Stomach smooth muscle (tissue), 2 donors: ENCODE measurements at regions not wholly inside any gene's neighbourhood (a gene's known extent, or its start where the extent isn't known, plus 50 kb on each side); places are given as distances from the start of the nearest gene placed in this dataset.
"Not testable (repeated sequence)": the region's sequence is repeated elsewhere in the genome, so short reads cannot be mapped to it uniquely, and the experiment has no call there.

Experiments used
- H3K27ac ChIP-seq: one replicate; pipeline ENCODE4 v1.7.0; 2013; ENCODE audit warnings: mild to moderate bottlenecking, low read length, inconsistent platforms
- H3K27me3 ChIP-seq, 2 donors: one replicate each; pipeline ENCODE4 v1.7.0; 2013; ENCODE audit warnings: low read length in 2 of 2; ENCODE audit not compliant: insufficient read depth in 2 of 2, control insufficient read depth in 1 of 2
- H3K36me3 ChIP-seq, 2 donors: one replicate each; pipeline ENCODE4 v1.7.0; 2013; ENCODE audit warnings: low read length in 2 of 2; ENCODE audit not compliant: control insufficient read depth in 2 of 2, insufficient read depth in 2 of 2
- H3K4me1 ChIP-seq: one replicate; pipeline ENCODE4 v1.7.0; 2013; ENCODE audit warnings: low read length; ENCODE audit not compliant: control insufficient read depth, insufficient read depth
- H3K4me3 ChIP-seq, 2 donors: one replicate each; pipeline ENCODE4 v1.7.0; 2013; ENCODE audit warnings: low read length in 2 of 2
- H3K9ac ChIP-seq, 2 donors: one replicate each; pipeline ENCODE4 v1.7.0; 2013; ENCODE audit warnings: low read length in 2 of 2, mild to moderate bottlenecking in 1 of 2
- H3K9me3 ChIP-seq, 2 donors: one replicate each; pipeline ENCODE4 v1.7.0; 2013; ENCODE audit warnings: low read length in 2 of 2; ENCODE audit not compliant: control insufficient read depth in 2 of 2
- donor health status: healthy.
- donor health status: Pancreatic carcinoma.

- H3K4me3 ChIP-seq, H3K27ac ChIP-seq, H3K4me1 ChIP-seq, H3K27me3 ChIP-seq, H3K9ac ChIP-seq, H3K36me3 ChIP-seq, H3K9me3 ChIP-seq: not testable (repeated sequence)
Observed at GRCh38 chr4:174400603-174401302, 117.0 kb downstream of the CEP44 start.

- H3K9me3 ChIP-seq, result no peaks in the 10 kb centered on the region
- H3K4me3 ChIP-seq, result no peak overlapping the region
- H3K27me3 ChIP-seq, result no peaks in the 10 kb centered on the region
- peaks cover 3% of the 10 kb centered on the region for H3K4me1 ChIP-seq
- no peak overlapping the region for H3K9ac ChIP-seq
- no peak overlapping the region for H3K27ac ChIP-seq
- H3K36me3 ChIP-seq, result no peaks in the 10 kb centered on the region
Observed at GRCh38 chr4:174398728-174399127, 115.0 kb downstream of the CEP44 start.

GRCh38 chr4:174397366-174398155, 113.8 kb downstream of the CEP44 start:
- H3K27ac ChIP-seq, result no peak overlapping the region
- H3K9me3 ChIP-seq, result no peaks in the 10 kb centered on the region
- no peak overlapping the region for H3K4me3 ChIP-seq

GRCh38 chr4:174396599-174397110, 112.9 kb downstream of the CEP44 start:
- peaks cover 3% of the 10 kb centered on the region for H3K4me1 ChIP-seq
- H3K4me3 ChIP-seq, result no peak overlapping the region
- H3K27me3 ChIP-seq, result no peaks in the 10 kb centered on the region
- no peak overlapping the region for H3K9ac ChIP-seq
- no peak overlapping the region for H3K27ac ChIP-seq
- no peaks in the 10 kb centered on the region for H3K36me3 ChIP-seq
- no peaks in the 10 kb centered on the region for H3K9me3 ChIP-seq

More at GRCh38 chr4:174397366-174398155, 113.8 kb downstream of the CEP44 start:
- H3K36me3 ChIP-seq, result no peaks in the 10 kb centered on the region
- H3K4me1 ChIP-seq, result peaks cover 3% of the 10 kb centered on the region
- H3K9ac ChIP-seq, result no peak overlapping the region
- no peaks in the 10 kb centered on the region for H3K27me3 ChIP-seq

- Histone ChIP-seq H3K4me3 (no peak overlapping the region), H3K27me3 (no peaks in the 10 kb centered on the region), H3K27ac (no peak overlapping the region), H3K9ac (no peak overlapping the region), H3K4me1 (peaks cover 3% of the 10 kb centered on the region), H3K9me3 (no peaks in the 10 kb centered on the region), H3K36me3 (no peaks in the 10 kb centered on the region)
Observed at GRCh38 chr4:174394915-174395314, 111.2 kb downstream of the CEP44 start.

- Histone ChIP-seq H3K27me3 (no peaks in the 10 kb centered on the region), H3K9me3 (no peaks in the 10 kb centered on the region), H3K9ac (no peak overlapping the region), H3K36me3 (no peaks in the 10 kb centered on the region), H3K27ac (no peak overlapping the region), H3K4me1 (no peaks in the 10 kb centered on the region), H3K4me3 (no peak overlapping the region)
Observed at GRCh38 chr4:174389439-174389838, 105.7 kb downstream of the CEP44 start.

GRCh38 chr4:174388461-174389145, 104.9 kb downstream of the CEP44 start:
- Histone ChIP-seq H3K9ac (no peak overlapping the region), H3K4me1 (no peaks in the 10 kb centered on the region), H3K4me3 (no peak overlapping the region), H3K27me3 (no peaks in the 10 kb centered on the region), H3K36me3 (no peaks in the 10 kb centered on the region), H3K9me3 (no peaks in the 10 kb centered on the region), H3K27ac (no peak overlapping the region)

GRCh38 chr4:174387721-174388120, 104.0 kb downstream of the CEP44 start:
- H3K27ac ChIP-seq, result no peak overlapping the region
- H3K4me3 ChIP-seq, result no peak overlapping the region
- no peaks in the 10 kb centered on the region for H3K9me3 ChIP-seq

GRCh38 chr4:174387143-174387542, 103.4 kb downstream of the CEP44 start:
- H3K9ac ChIP-seq, result no peak overlapping the region
- no peaks in the 10 kb centered on the region for H3K4me1 ChIP-seq
- no peak overlapping the region for H3K27ac ChIP-seq
- no peaks in the 10 kb centered on the region for H3K27me3 ChIP-seq
- H3K9me3 ChIP-seq, result no peaks in the 10 kb centered on the region
- peak overlapping the region in 1 of 2 donors; percentile 25 for H3K4me3 ChIP-seq
- H3K36me3 ChIP-seq, result no peaks in the 10 kb centered on the region

More at GRCh38 chr4:174387721-174388120, 104.0 kb downstream of the CEP44 start:
- H3K9ac ChIP-seq, result no peak overlapping the region
- no peaks in the 10 kb centered on the region for H3K27me3 ChIP-seq
- no peaks in the 10 kb centered on the region for H3K4me1 ChIP-seq
- H3K36me3 ChIP-seq, result no peaks in the 10 kb centered on the region

GRCh38 chr4:174383783-174384182, 100.1 kb downstream of the CEP44 start:
- Histone ChIP-seq H3K27ac (no peak overlapping the region), H3K9ac (no peak overlapping the region), H3K4me3 (no peak overlapping the region), H3K36me3 (no peaks in the 10 kb centered on the region), H3K9me3 (no peaks in the 10 kb centered on the region), H3K27me3 (no peaks in the 10 kb centered on the region), H3K4me1 (no peaks in the 10 kb centered on the region)
